GM18868 (cell line): ENCODE measurements at regions not wholly inside any gene's neighbourhood (a gene's known extent, or its start where the extent isn't known, plus 50 kb on each side); places are given as distances from the start of the nearest gene placed in this dataset.
"Not testable (repeated sequence)": the region's sequence is repeated elsewhere in the genome, so short reads cannot be mapped to it uniquely, and the experiment has no call there.

ENCODE experiments used
- ATAC-seq: cut with Tn5 transposase; IDR thresholded peaks from one replicate; pipeline ENCODE4 v1.9.1; 2021; ENCODE audit warnings: mild to moderate bottlenecking, moderate library complexity; ENCODE audit not compliant: unreplicated experiment

- no peak for ATAC-seq
These were observed 185.6 kb downstream of the INSC start for GRCh38 chr11:15300341-15300740.

- no peak for ATAC-seq
These were observed 192.9 kb downstream of the INSC start for GRCh38 chr11:15307619-15308024.

- no peak for ATAC-seq
These were observed 194.1 kb downstream of the INSC start for GRCh38 chr11:15308840-15309239.

GRCh38 chr11:15309296-15309695 lies 194.6 kb downstream of the INSC start:
- ATAC-seq: no peak

GRCh38 chr11:15313862-15314261 lies 199.1 kb downstream of the INSC start:
- no peak for ATAC-seq

- ATAC-seq: no peak
These were observed 204.1 kb downstream of the INSC start for GRCh38 chr11:15318814-15319213.

- no peak for ATAC-seq
These were observed 211.8 kb downstream of the INSC start for GRCh38 chr11:15326520-15326919.

GRCh38 chr11:15327786-15328231 lies 213.1 kb downstream of the INSC start:
- ATAC-seq: no peak

- ATAC-seq: no peak
These were observed 218.7 kb downstream of the INSC start for GRCh38 chr11:15333407-15333806.

- ATAC-seq: no peak
These were observed 220.0 kb downstream of the INSC start for GRCh38 chr11:15334766-15335165.

GRCh38 chr11:15336021-15336420 lies 221.3 kb downstream of the INSC start:
- no peak for ATAC-seq

GRCh38 chr11:15339302-15339701 lies 224.6 kb downstream of the INSC start:
- no peak for ATAC-seq

GRCh38 chr11:15341587-15341986 lies 226.9 kb downstream of the INSC start:
- ATAC-seq: no peak

- no peak for ATAC-seq
These were observed 227.4 kb downstream of the INSC start for GRCh38 chr11:15342163-15342562.

GRCh38 chr11:15346907-15347306 lies 232.2 kb downstream of the INSC start:
- no peak for ATAC-seq

- ATAC-seq: no peak
These were observed 233.4 kb downstream of the INSC start for GRCh38 chr11:15347969-15348734.

- no peak for ATAC-seq
These were observed 234.7 kb downstream of the INSC start for GRCh38 chr11:15349413-15349812.

GRCh38 chr11:15361316-15361715 lies 246.6 kb downstream of the INSC start:
- ATAC-seq: no peak

- ATAC-seq: not testable (repeated sequence)
These were observed 250.6 kb downstream of the INSC start for GRCh38 chr11:15365286-15365685.

GRCh38 chr11:15367695-15368094 lies 253.0 kb downstream of the INSC start:
- ATAC-seq: no peak

GRCh38 chr11:15370495-15371147 lies 255.9 kb downstream of the INSC start:
- ATAC-seq: no peak

GRCh38 chr11:15371533-15371932 lies 256.8 kb downstream of the INSC start:
- no peak for ATAC-seq
